NCI-H1694 (cell line): ENCODE measurements at regions not wholly inside any gene's neighbourhood (a gene's known extent, or its start where the extent isn't known, plus 50 kb on each side); places are given as distances from the start of the nearest gene placed in this dataset.

Experiments
- DNase-seq: peaks from one replicate; lab custom pipeline; 2025; lab: John Stamatoyannopoulos, UW

DNA sequence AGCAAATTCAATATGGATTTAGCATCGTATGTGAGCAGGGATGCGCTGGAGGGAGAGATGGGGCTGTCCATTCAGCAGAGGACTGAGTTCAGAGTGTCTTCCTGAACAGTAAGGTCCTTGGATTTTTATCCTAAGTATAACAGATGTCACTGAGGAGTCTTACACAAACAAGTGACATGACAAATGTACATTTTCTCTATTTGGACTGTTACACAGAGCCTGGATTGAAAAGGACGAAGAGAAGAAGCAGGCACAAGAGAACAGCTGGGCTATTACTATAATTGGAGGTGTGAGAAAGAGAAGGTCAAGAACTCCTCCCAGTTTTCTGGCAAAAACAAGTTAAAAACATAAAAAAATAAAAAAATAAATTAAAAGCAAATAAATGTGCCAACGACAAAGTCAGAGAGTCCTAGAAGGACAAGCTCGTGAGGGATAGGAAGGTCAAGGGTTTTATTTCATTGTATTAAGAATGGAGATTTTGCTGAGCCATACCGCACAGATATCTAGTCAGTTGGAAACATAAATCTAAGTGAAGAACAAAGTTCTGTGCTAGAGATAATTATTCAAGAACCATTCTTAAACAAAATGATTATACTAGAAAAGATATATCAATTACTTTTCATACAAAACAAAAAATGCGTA lies 1186.3 kb downstream of the EFNB2 start:
- DNase-seq, result no peak

DNA sequence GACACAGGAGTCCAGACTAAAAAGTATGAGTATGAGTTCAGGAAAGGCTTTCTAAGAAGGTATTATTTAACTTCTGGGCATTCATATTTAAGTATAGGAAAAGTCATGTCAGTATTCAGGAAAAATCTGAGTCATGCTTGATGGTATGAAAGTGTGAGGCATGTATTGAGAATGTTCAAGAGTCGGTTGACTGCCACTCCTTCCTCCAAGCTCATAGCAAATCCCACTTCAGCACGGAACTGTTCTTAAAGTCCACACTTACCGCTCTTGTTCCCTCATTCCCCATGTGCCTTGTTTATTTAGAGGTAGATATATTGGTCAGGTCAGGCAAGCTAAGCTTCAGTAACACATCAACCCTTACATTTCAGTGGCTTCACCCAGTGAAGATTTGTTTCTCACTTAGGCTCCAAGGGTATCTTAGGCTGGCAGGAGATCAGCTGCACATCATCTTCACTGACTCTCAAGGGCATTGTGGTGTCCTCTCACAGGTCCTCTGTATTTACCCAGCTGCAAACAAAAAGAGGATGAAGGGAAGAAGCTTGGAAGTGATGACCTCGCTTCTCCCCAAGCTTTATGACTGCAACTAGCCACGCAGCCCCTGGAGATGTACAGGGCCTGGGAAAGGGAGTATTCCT lies 1189.2 kb downstream of the EFNB2 start:
- DNase-seq, result no peak

DNA sequence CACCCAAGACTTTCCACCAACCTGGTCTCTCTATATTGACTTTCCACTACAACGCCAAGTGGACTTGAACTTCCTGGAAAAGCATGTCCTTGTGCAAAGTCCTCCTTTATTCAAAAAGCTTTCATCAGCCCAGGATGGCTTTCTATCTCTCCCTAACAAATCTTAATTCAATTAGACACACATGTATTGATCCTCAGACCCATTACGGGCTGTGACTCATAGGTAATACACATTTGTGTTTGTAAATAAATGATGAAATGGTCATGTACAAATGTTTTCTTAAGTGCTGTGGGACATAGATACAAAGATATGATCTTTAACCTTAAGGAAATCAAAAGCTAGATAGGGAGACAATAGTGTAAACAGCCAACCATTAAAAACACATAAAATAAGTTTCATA lies 1189.7 kb downstream of the EFNB2 start:
- no peak for DNase-seq

DNA sequence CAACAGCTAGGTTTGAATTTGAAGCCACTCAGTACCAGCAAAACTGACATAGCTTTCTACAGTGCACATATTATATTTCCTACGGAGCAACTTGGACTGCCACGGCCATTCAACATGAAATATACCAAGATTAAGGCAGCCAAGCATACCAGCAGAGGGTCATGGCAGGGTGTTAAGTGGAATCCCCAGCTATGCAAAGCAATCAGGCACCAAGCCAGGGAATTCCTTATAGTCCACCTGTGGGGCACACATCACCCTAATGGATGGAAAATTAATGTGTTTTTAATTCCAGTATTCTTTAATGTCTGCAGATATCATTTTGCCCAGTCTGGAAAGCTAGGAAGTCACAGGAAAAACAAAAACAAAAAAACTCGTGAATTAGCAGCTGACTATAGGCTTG lies 1190.3 kb downstream of the EFNB2 start:
- no peak for DNase-seq

- DNase-seq, result no peak
Measured at GRCh38 chr13:105343134-105343806, 1192.2 kb downstream of the EFNB2 start.

DNA sequence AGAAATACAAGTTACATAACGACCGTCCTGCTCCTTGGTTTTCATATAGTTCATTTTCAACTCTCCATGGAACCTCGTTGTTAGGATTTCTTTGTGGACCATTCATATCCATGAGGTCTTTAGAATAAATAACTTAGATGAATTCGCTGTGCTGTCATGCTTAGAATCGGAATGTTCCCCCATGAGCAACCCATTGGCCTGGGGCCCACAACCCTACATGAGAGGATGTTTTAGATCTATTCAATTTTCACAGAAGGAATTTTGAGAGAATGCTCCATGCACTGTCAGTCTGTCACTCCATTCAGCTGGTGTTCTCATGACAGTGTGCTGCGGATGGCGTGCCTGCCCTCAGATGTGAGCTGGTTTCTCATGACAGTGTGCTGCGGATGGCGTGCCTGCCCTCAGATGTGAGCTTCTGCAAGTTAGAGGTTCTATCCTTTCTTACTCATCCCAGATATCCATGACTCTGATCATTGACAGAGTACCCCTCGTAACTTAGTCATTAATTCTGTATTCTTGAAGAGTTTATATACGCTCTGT lies 1193.1 kb downstream of the EFNB2 start:
- DNase-seq, result no peak

GRCh38 chr13:105341758-105342157 lies 1193.7 kb downstream of the EFNB2 start:
- DNase-seq, result no peak

- no peak for DNase-seq
Measured at GRCh38 chr13:105341256-105341655, 1194.2 kb downstream of the EFNB2 start.

- no peak for DNase-seq
Measured at GRCh38 chr13:105340061-105340606, 1195.3 kb downstream of the EFNB2 start.

GRCh38 chr13:105338773-105339172 lies 1196.7 kb downstream of the EFNB2 start:
- DNase-seq, result no peak

GRCh38 chr13:105338006-105338405 lies 1197.5 kb downstream of the EFNB2 start:
- DNase-seq, result no peak

GRCh38 chr13:105336706-105337576 lies 1198.5 kb downstream of the EFNB2 start:
- DNase-seq, result no peak

GRCh38 chr13:105334211-105334610 lies 1201.3 kb downstream of the EFNB2 start:
- no peak for DNase-seq

DNA sequence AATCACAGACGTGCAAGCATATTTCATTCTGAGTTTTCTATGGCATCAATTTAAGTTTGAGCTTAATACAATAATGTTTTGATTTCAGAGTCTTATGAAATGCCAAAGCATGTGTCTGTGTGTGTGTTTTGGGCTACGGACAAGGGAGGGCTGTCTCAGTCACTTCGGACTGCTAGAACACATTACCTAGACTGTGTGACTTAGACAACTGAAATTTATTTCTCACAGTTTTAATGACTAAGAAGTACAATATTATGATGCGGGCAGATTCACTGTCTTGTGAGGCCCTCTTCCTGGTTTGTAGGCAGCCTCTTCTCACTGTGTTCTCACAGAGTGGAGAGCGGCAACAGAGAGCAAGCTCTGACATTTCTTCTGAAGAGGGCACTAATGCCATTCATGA lies 1202.0 kb downstream of the EFNB2 start:
- DNase-seq, result no peak

DNA sequence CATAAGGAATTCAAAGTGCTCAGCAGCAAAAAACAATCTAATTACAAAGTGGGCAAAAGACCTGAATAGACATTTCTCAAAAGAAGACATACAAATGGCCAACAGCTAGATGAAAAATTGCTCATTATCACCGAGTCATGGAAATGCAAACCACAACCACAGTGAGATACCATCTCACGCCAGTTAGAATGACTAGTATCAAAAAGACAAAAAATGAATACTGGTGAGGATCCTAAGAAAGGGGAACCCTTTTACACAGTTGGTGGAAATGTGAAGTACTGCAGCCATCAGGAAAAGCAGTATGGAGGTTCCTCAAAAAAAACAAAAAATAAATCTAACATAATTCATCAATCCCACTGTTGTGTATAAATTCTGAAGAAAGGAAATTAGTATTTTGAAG lies 1206.1 kb downstream of the EFNB2 start:
- DNase-seq, result no peak

GRCh38 chr13:105328212-105328611 lies 1207.2 kb downstream of the EFNB2 start:
- DNase-seq, result no peak

- no peak for DNase-seq
Measured at GRCh38 chr13:105327581-105328126, 1207.8 kb downstream of the EFNB2 start.

DNA sequence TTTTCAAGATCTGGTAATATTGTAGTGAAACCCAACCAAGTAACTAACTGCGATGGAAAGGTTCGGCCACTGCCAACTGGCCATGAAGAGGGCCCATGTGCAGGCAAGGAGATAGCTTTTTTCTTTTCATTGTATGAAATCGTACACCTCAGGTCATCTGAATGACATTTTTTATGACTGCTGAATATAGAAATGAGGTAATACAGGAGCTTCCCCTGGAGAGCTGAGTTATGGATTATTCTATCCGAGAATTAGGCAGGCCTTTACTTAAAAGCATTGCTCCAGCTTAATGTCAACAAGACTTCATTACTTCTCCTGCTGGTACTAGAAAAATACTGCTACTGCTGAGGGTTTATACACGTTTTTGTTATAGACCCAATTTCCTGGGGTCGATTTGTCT lies 1215.6 kb downstream of the EFNB2 start:
- no peak for DNase-seq

GRCh38 chr13:105316731-105317130 lies 1218.7 kb downstream of the EFNB2 start:
- DNase-seq, result no peak

DNA sequence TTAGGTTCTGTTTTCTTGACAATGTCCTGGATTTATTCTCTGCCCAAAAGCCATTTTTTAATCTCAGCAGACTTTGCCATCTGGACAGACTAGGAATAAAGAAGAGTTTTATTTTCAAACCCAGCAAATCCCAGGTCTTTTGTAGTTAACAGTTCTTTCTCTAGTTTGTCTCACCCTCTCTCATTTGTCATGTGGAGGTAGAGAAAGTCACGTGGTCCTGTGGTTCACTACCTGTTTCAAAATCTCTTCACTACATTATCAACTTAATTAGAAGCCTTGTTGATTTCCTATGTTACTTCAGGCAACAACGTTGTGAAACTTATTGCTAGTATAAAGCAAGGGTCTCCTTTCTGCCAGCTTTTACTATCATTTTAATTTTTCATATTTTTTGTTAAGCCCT lies 1222.6 kb downstream of the EFNB2 start:
- DNase-seq, result no peak

DNA sequence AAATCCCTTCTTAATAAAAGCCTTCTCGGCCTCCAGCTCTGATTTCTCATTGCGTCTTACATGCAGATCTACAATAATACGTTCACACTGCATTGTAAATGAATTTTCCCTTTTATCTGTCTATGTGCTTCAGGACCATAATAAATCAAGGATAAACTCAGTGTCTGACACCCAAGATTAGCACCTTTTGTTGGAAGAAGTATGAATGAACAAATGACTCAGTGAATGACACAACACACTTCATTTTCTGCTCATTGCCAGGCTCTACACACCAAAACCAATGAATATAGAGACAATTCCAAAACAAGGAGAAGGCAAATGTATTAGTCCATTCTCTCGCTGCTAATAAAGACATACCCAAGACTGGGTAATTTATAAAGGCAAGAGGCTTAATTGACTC lies 1224.4 kb downstream of the EFNB2 start:
- no peak for DNase-seq

DNA sequence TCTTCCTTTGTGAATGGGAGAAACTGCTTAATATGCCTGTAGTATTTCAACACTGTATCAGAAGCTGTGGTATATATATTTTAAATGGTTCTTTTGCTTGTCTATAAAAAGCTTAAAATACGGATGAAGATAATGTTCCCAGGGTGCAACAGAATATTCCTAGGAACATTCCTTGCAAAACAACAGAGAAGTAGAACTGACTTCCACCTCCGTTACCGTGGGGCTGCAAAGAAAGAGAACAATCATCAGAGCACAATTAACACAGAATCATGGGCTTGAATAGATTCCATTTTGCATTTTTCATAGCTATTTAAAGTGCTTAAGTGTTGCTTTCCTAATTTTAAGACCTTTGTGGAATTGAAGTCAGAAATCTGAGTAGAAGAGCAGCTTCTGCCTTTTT lies 1227.7 kb downstream of the EFNB2 start:
- DNase-seq, result no peak
